Gastroesophageal sphincter (tissue), 4 donors: ENCODE measurements at regions not wholly inside any gene's neighbourhood (a gene's known extent, or its start where the extent isn't known, plus 50 kb on each side); places are given as distances from the start of the nearest gene placed in this dataset.

Source experiments
- ATAC-seq: fragments of 150-250 bp; one replicate; pipeline ENCODE4 v1.9.1; 2016; ENCODE audit warnings: mild to moderate bottlenecking, moderate library complexity
- H3K27ac ChIP-seq, 4 donors: fragments of 200-600 bp; sonication (generic) in 3 of 4; 1 replicate in 3 of 4; 2 replicates in 1 of 4; pipeline ENCODE4 v1.5.1; 2016 to 2019
- H3K27me3 ChIP-seq: fragments of 200-600 bp; sonication (generic); one replicate; pipeline ENCODE4 v1.5.1; 2019
- H3K36me3 ChIP-seq, 2 donors: fragments of 200-600 bp; sonication (generic); one replicate each; pipeline ENCODE4 v1.5.1; 2019; ENCODE audit warnings: control low read depth in 1 of 2
- H3K4me1 ChIP-seq, 3 donors: fragments of 200-600 bp; sonication (generic); 1 replicate in 2 of 3; 2 replicates in 1 of 3; pipeline ENCODE4 v1.5.1; 2016 to 2019; ENCODE audit warnings: control low read depth in 2 of 3
- H3K4me3 ChIP-seq, 2 donors: fragments of 200-600 bp; sonication (generic); one replicate each; pipeline ENCODE4 v1.5.1; 2019; ENCODE audit warnings: mild to moderate bottlenecking in 1 of 2, moderate library complexity in 1 of 2
- H3K9me3 ChIP-seq, 3 donors: fragments of 200-600 bp; sonication (generic); one replicate each; pipeline ENCODE4 v1.5.1; 2017 to 2019; ENCODE audit warnings: control low read depth in 2 of 3
- EP300 ChIP-seq: sonication (generic); formaldehyde crosslinking; IDR thresholded peaks from one replicate; pipeline ENCODE4 v1.6.1; 2017; ENCODE audit warnings: antibody characterized with exemption, mild to moderate bottlenecking
- POLR2A ChIP-seq, 2 donors: fragments of 450-650 bp; IDR thresholded peaks; one replicate each; pipeline ENCODE4 v1.6.1; 2017; ENCODE audit warnings: antibody characterized with exemption in 2 of 2, mild to moderate bottlenecking in 2 of 2, moderate library complexity in 1 of 2
- POLR2AphosphoS5 ChIP-seq: sonication (generic); formaldehyde crosslinking; IDR thresholded peaks from one replicate; pipeline ENCODE4 v1.6.1; 2017; ENCODE audit warnings: antibody characterized with exemption
- WGBS, 2 donors: methylation state at CpG; one replicate each; pipeline ENCODE4 v1.1.5; 2018; ENCODE audit warnings: low coverage in 1 of 2; 5-methylcytosine and 5-hydroxymethylcytosine counted together
- TF ChIP-seq, protein P1 (sequence below), 4 experiments: fragments of 200-600 bp in 2 of 4; fragments of 450-650 bp in 2 of 4; sonication (generic) in 1 of 4; IDR thresholded peaks; one replicate each; pipeline ENCODE4 v1.5.1; 2017 to 2019; ENCODE audit warnings: antibody characterized with exemption in 4 of 4, mild to moderate bottlenecking in 2 of 4, moderate library complexity in 2 of 4

DNA sequence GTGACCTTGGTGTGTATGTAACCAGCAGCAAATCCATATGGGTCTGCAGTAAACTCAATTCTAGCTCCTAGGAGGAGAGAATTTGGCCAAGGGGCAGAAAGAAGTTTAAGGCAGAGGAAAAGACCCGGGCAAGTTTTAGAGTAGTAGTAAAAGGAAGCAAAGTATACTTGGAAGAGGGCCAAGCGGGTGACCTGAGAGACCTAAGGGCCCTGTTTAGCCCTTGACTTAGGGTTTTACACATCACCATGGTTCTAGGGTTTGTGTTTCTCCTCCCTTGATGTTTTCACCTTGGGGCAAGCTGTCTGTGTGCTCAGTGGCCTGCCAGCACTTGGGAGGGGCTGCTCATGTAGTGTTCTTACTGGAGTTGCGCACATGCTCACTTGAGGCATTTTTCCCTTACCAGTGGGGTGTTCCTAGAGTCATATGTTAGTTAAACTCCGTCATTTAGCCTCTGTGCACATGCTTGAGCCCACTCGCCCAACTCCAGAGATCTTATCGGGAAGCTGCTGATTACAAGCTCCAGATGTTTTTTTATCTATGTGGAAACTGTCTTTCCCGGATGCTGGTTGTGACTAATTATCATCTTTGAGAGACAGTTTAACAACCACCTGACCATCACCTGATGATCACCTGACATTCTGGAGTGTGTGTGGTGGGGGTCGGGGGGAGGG lies 137.6 kb upstream of the PRSS1 start:
- Histone ChIP-seq H3K36me3 (no peaks in the 10 kb centered on the region), H3K9me3 (no peaks in the 10 kb centered on the region), H3K4me3 (no peak overlapping the region), H3K4me1 (no peaks in the 10 kb centered on the region), H3K27me3 (peaks cover 56% of the 10 kb centered on the region), H3K27ac (no peak overlapping the region)
- WGBS, 2 donors = 31 to 48% methylated on average over 4 to 7 of the region's 8 CpGs
- TF ChIP-seq POLR2A (IDR thresholded peaks at IDR 0.05) (no peak), EP300 (no peak), POLR2AphosphoS5 (no peak)
- TF ChIP-seq, protein P1, sequence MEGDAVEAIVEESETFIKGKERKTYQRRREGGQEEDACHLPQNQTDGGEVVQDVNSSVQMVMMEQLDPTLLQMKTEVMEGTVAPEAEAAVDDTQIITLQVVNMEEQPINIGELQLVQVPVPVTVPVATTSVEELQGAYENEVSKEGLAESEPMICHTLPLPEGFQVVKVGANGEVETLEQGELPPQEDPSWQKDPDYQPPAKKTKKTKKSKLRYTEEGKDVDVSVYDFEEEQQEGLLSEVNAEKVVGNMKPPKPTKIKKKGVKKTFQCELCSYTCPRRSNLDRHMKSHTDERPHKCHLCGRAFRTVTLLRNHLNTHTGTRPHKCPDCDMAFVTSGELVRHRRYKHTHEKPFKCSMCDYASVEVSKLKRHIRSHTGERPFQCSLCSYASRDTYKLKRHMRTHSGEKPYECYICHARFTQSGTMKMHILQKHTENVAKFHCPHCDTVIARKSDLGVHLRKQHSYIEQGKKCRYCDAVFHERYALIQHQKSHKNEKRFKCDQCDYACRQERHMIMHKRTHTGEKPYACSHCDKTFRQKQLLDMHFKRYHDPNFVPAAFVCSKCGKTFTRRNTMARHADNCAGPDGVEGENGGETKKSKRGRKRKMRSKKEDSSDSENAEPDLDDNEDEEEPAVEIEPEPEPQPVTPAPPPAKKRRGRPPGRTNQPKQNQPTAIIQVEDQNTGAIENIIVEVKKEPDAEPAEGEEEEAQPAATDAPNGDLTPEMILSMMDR (IDR thresholded peaks at IDR 0.05) = no peak
- ATAC-seq = no peak

DNA sequence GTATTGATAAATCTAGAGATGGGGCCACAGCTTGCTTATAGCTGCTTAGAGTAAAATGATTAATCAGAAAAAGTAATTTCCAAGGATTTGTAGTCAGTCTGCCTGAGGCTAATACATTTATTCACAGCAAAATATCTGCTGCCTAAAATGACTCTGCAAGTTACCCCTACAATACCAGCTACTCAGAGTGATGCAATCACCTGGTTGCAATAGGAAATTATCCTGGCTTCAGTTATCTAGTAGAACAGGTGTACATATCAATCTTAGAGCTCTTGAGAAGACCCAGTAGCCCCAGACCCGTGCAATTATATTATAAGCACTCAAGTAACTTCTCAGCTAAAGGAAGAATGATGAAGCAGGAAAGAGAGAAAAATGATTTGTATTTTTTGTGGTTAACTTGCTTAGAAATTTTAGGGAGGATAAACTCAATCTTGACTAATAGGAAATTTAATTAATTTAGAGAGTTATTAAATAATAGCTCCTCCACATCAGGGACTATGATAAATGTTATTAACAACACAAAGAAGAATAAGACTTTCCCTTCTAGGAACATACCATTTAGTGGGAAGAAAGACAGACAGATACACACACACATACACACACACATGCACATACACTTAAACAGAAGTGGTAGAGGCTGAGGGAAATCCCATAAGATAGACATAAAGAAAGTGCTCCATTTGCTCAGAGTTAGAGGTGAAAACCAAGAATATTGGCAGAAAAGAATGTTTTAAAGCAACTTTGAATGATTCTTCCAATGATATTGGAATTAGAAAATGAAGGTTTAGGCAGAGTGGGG lies 140.4 kb upstream of the PRSS1 start:
- no peak for TF ChIP-seq POLR2AphosphoS5
- TF ChIP-seq, protein P1 (IDR thresholded peaks at IDR 0.05) = no peak
- TF ChIP-seq EP300 = no peak
- TF ChIP-seq POLR2A (IDR thresholded peaks at IDR 0.05) = no peak
- WGBS, 2 donors = 31 to 86% methylated on average over 1 of the region's 1 CpG
- no peak for ATAC-seq
- no peaks in the 10 kb centered on the region for H3K36me3 ChIP-seq
- H3K27ac ChIP-seq = no peak overlapping the region
- H3K9me3 ChIP-seq = no peaks in the 10 kb centered on the region
- H3K4me1 ChIP-seq = no peaks in the 10 kb centered on the region
- peaks cover 33% of the 10 kb centered on the region for H3K27me3 ChIP-seq
- no peak overlapping the region for H3K4me3 ChIP-seq

DNA sequence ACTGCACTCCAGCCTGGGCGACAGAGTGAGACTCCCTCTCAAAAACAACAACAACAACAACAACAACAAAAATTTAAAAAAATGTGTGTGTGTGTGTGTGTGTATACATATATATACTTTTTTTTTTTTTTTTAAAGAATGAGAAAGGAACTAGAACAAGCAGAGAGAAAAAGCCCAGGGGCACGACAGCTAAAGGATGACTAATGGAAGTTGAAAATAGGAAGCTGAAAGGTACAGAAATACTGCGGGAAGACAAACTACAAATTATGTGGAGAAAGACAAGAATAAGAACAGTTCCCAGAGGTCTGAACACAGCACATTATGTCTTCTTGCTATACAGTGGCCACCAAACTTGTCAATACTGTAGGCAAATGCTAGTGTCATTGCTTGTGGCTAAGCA lies 141.9 kb upstream of the PRSS1 start:
- no peak for ATAC-seq
- Histone ChIP-seq H3K27ac (no peak overlapping the region), H3K4me3 (no peak overlapping the region), H3K27me3 (peaks cover 31% of the 10 kb centered on the region), H3K36me3 (no peaks in the 10 kb centered on the region), H3K9me3 (no peaks in the 10 kb centered on the region), H3K4me1 (no peaks in the 10 kb centered on the region)
- no peak for TF ChIP-seq EP300
- TF ChIP-seq POLR2AphosphoS5 = no peak
- TF ChIP-seq, protein P1 (IDR thresholded peaks at IDR 0.05) = no peak
- TF ChIP-seq POLR2A (IDR thresholded peaks at IDR 0.05) = no peak
- 51 to 53% methylated on average over 2 of the region's 3 CpGs for WGBS, 2 donors

DNA sequence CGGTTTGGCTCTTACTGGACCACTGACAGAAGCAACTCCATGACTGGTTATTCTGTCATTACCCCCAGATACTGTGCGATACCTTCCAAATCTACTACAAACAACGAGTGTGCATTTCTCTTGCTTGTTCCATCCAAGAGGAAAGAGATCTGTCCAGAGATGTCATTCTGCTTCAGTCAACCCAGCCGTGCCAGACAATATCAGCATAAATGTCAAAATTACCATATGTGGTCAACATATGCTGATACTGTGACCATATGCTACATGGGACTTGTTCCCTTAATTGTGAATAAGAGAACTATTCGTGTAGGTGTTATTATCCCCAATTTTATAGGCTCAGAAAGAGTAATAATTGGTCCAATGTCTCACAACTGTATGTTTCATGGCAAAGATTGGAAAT lies 143.2 kb upstream of the PRSS1 start:
- Histone ChIP-seq H3K4me1 (no peaks in the 10 kb centered on the region), H3K4me3 (no peak overlapping the region), H3K9me3 (no peaks in the 10 kb centered on the region), H3K27me3 (peaks cover 35% of the 10 kb centered on the region), H3K27ac (no peak overlapping the region), H3K36me3 (no peaks in the 10 kb centered on the region)
- WGBS, 2 donors = 65 to 72% methylated on average over 5 of the region's 5 CpGs
- TF ChIP-seq, protein P1 (IDR thresholded peaks at IDR 0.05) = no peak
- TF ChIP-seq EP300 (no peak), POLR2AphosphoS5 (no peak), POLR2A (IDR thresholded peaks at IDR 0.05) (no peak)
- ATAC-seq = no peak

DNA sequence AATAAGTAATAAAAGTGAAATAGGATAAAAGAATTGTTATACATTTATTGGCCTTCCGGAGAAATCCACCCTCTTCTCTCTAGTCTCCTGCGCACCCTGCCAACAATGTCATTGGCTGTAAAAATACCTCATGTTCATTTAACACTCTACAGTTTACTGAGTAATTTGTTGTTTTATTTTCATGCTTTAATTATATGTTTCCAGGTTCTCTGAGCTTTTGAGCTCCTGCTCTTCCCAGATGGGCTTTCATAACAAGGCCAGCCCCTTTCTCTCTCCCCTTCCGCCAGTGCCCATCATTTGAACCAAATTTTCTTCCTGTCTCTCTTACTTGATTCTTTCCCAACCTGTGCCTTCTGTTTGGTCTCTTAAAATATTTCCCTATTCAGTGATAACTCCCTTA lies 144.6 kb upstream of the PRSS1 start:
- TF ChIP-seq EP300 = no peak
- no peak for TF ChIP-seq POLR2A (IDR thresholded peaks at IDR 0.05)
- WGBS, 2 donors = 85 to 93% methylated on average over 2 to 3 of the region's 3 CpGs
- no peaks in the 10 kb centered on the region for H3K9me3 ChIP-seq
- no peak overlapping the region for H3K27ac ChIP-seq
- H3K4me1 ChIP-seq = no peaks in the 10 kb centered on the region
- no peak for ATAC-seq
- no peak overlapping the region for H3K4me3 ChIP-seq
- peaks cover 36% of the 10 kb centered on the region for H3K27me3 ChIP-seq
- H3K36me3 ChIP-seq = no peaks in the 10 kb centered on the region
